ENCODE measurements at regions not wholly inside any gene's neighbourhood (a gene's known extent, or its start where the extent isn't known, plus 50 kb on each side); places are given as distances from the start of the nearest gene placed in this dataset.
A peak's percentile ranks its signal among the peaks of the same experiment; 100 is the strongest.
"Not testable (repeated sequence)": the region's sequence is repeated elsewhere in the genome, so short reads cannot be mapped to it uniquely, and the experiment has no call there.

GRCh38 chr13:33682646-33683045 lies 135.3 kb upstream of the RFC3 start:
- RAD21 ChIA-PET (ENCODE audit: unreplicated experiment); H3K27ac ChIP-seq (ENCODE audit: control insufficient read depth, insufficient read depth); POLR2A ChIA-PET; H2AFZ ChIP-seq (ENCODE audit: control insufficient read depth, low read depth, low read length); DNase-seq (ENCODE audit: low read depth, low spot score); H3K4me1 ChIP-seq (ENCODE audit: control insufficient read depth, insufficient read depth, low read length); H3K79me2 ChIP-seq (ENCODE audit: control insufficient read depth, insufficient read depth, low read length); FAIRE-seq; H3K4me2 ChIP-seq (ENCODE audit: control insufficient read depth, insufficient read depth); H3K36me3 ChIP-seq (ENCODE audit: control insufficient read depth in 2 of 2, insufficient read depth in 2 of 2, low read length in 1 of 2); intact Hi-C loops (cut with micrococcal nuclease; ENCODE audit: unreplicated experiment); BruUV-seq (replicated peaks); H3K4me3 ChIP-seq; H3K27me3 ChIP-seq (replicated peaks in 1 of 2; ENCODE audit: control insufficient read depth in 2 of 2, insufficient read depth in 2 of 2, low read length in 1 of 2); H4K20me1 ChIP-seq (ENCODE audit: control insufficient read depth, insufficient read depth); ATAC-seq; H3K9ac ChIP-seq (ENCODE audit: control insufficient read depth, insufficient read depth, low read length); H3K9me3 ChIP-seq (replicated peaks; ENCODE audit: control insufficient read depth, insufficient read depth, low read length): not testable (repeated sequence)
- ChIA-PET CTCF (interaction anchor here (0.6 to 1.3 kb wide), 3 partner anchors 25 to 457 kb away, joined by 3 read pairs; no protein-coding TSS in a partner anchor), SMC1A (ENCODE audit: uncharacterized antibody, unreplicated experiment) (interaction anchor here (1.2 to 5.3 kb wide), 5 partner anchors 14 to 118 kb away, joined by 3 to 43 read pairs (median 3); no protein-coding TSS in a partner anchor)
- TF ChIP-seq NFYB (IDR thresholded peaks at IDR 0.05; ENCODE audit: insufficient read depth, low read depth, low read length) = peak; percentile 55; the same call in 1 of the 2 replicates
- WGBS (ENCODE audit: insufficient coverage, insufficient replicate concordance, low lambda C conversion rate, missing lambda C conversion rate) = 75% methylated on average over 5 of the region's 5 CpGs
- in situ Hi-C loops (cut with MboI) = loop anchor here (5.0 kb wide), 1 partner anchor 40 kb away; no protein-coding TSS in a partner anchor

- Histone ChIP-seq H3K9ac (ENCODE audit: control insufficient read depth, insufficient read depth, low read length) (no peak overlapping the region), H2AFZ (ENCODE audit: control insufficient read depth, low read depth, low read length) (no peak overlapping the region), H4K20me1 (ENCODE audit: control insufficient read depth, insufficient read depth) (no peaks in the 10 kb centered on the region), H3K79me2 (ENCODE audit: control insufficient read depth, insufficient read depth, low read length) (peaks cover 9% of the 10 kb centered on the region), H3K4me1 (ENCODE audit: control insufficient read depth, insufficient read depth, low read length) (peaks cover 5% of the 10 kb centered on the region; the same call in 1 of the 2 replicates), H3K9me3 (replicated peaks; ENCODE audit: control insufficient read depth, insufficient read depth, low read length) (peaks cover 5% of the 10 kb centered on the region), H3K4me3 (no peak overlapping the region), H3K27ac (ENCODE audit: control insufficient read depth, insufficient read depth) (no peak overlapping the region), H3K27me3 (replicated peaks in 1 of 2; ENCODE audit: control insufficient read depth in 2 of 2, insufficient read depth in 2 of 2, low read length in 1 of 2) (no peaks in the 10 kb centered on the region), H3K36me3 (ENCODE audit: control insufficient read depth in 2 of 2, insufficient read depth in 2 of 2, low read length in 1 of 2) (peaks cover 0 to 4% of the 10 kb centered on the region in 2 experiments; a peak in 1 of 4 replicates), H3K4me2 (ENCODE audit: control insufficient read depth, insufficient read depth) (no peak overlapping the region)
- ATAC-seq (no peak), FAIRE-seq (no peak), DNase-seq (ENCODE audit: low read depth, low spot score) (no peak)
- ChIA-PET SMC1A (ENCODE audit: uncharacterized antibody, unreplicated experiment) (interaction anchor here (1.2 to 2.6 kb wide), 4 partner anchors 13 to 117 kb away, joined by 3 to 9 read pairs (median 3); no protein-coding TSS in a partner anchor), POLR2A (no interaction called here), RAD21 (ENCODE audit: unreplicated experiment) (no interaction called here), CTCF (interaction anchor here (0.6 to 1.3 kb wide), 2 partner anchors 24 to 457 kb away, joined by 3 read pairs; no protein-coding TSS in a partner anchor)
- BruUV-seq (replicated peaks) = no TSS peak
- WGBS (ENCODE audit: insufficient coverage, insufficient replicate concordance, low lambda C conversion rate, missing lambda C conversion rate) = 91% methylated on average over 5 of the region's 5 CpGs
- intact Hi-C loops (cut with micrococcal nuclease; ENCODE audit: unreplicated experiment) (no loop called here), in situ Hi-C loops (cut with MboI) (loop anchor here (5.0 kb wide), 1 partner anchor 39 kb away; no protein-coding TSS in a partner anchor)
- TF ChIP-seq ZNF217 (IDR thresholded peaks at IDR 0.05) (no peak), BCL11A (IDR thresholded peaks at IDR 0.05; ENCODE audit: low read depth, low read length) (no peak), BCL3 (IDR thresholded peaks at IDR 0.05; ENCODE audit: borderline replicate concordance, insufficient read depth, low read depth, low read length, poor library complexity, severe bottlenecking) (no peak), ZZZ3 (IDR thresholded peaks at IDR 0.05; ENCODE audit: control insufficient read depth, insufficient read length, low read depth) (no peak), NFXL1 (IDR thresholded peaks at IDR 0.05; ENCODE audit: borderline replicate concordance) (no peak), NFYA (IDR thresholded peaks at IDR 0.05; ENCODE audit: borderline replicate concordance, low read depth, low read length) (no peak), NKRF (conservative IDR thresholded peaks at IDR 0.05) (no peak), CHD2 (IDR thresholded peaks at IDR 0.05; ENCODE audit: borderline replicate concordance, low read depth, low read length) (no peak), JUNB (IDR thresholded peaks at IDR 0.05) (no peak), SIN3A (IDR thresholded peaks at IDR 0.05; ENCODE audit: low read depth, low read length) (no peak), HSF1 (IDR thresholded peaks at IDR 0.05; ENCODE audit: low read depth, low read length) (no peak), STAT3 (IDR thresholded peaks at IDR 0.05; ENCODE audit: low read depth, low read length) (no peak)
Observed at GRCh38 chr13:33683376-33683775, 134.6 kb upstream of the RFC3 start.

Data from GM12878 (cell line).